ENCODE measurements at regions not wholly inside any gene's neighbourhood (a gene's known extent, or its start where the extent isn't known, plus 50 kb on each side); places are given as distances from the start of the nearest gene placed in this dataset.

- TF ChIP-seq CTCF (IDR thresholded peaks at IDR 0.05): no peak
- TF ChIP-seq POLR2A (IDR thresholded peaks at IDR 0.05): no peak
These were observed 62.3 kb downstream of the ATXN7L3B start for GRCh38 chr12:74599932-74600331.
